GM06990 (cell line): ENCODE measurements at regions not wholly inside any gene's neighbourhood (a gene's known extent, or its start where the extent isn't known, plus 50 kb on each side); places are given as distances from the start of the nearest gene placed in this dataset.

Source experiments
- DNase-seq: peaks from one replicate; pipeline ENCODE4 v3.0.0-alpha.2; 2011; ENCODE audit not compliant: insufficient read length; ENCODE audit errors: extremely low read depth
- H3K27me3 ChIP-seq: replicated peaks from 2 replicates; pipeline ENCODE4 v1.6.0; 2011; ENCODE audit warnings: low read length; ENCODE audit not compliant: control insufficient read depth, insufficient read depth
- H3K36me3 ChIP-seq: 2 replicates; pipeline ENCODE4 v1.5.1; 2011; ENCODE audit warnings: low read length; ENCODE audit not compliant: control insufficient read depth, insufficient read depth
- H3K4me3 ChIP-seq: replicated peaks from 2 replicates; pipeline ENCODE4 v1.5.1; 2011; ENCODE audit warnings: low read depth, mild to moderate bottlenecking, control low read depth, low read length
- CTCF ChIP-seq: IDR thresholded peaks from 2 replicates; pipeline ENCODE4 v1.5.1; 2011; ENCODE audit warnings: low read length, control low read depth, mild to moderate bottlenecking, inconsistent platforms; ENCODE audit not compliant: insufficient read depth, poor library complexity, severe bottlenecking

GRCh38 chr17:53141731-53142130, 681.0 kb upstream of the KIF2B start:
- H3K27me3 ChIP-seq = no peaks in the 10 kb centered on the region
- no peaks in the 10 kb centered on the region for H3K36me3 ChIP-seq
- TF ChIP-seq CTCF = no peak
- DNase-seq = no peak
- H3K4me3 ChIP-seq = no peak overlapping the region

- DNase-seq = no peak
- Histone ChIP-seq H3K4me3 (no peak overlapping the region), H3K27me3 (no peaks in the 10 kb centered on the region), H3K36me3 (no peaks in the 10 kb centered on the region)
- no peak for TF ChIP-seq CTCF
These were observed 681.4 kb upstream of the KIF2B start for GRCh38 chr17:53141280-53141679.

- no peak overlapping the region for H3K4me3 ChIP-seq
- DNase-seq = no peak
- no peaks in the 10 kb centered on the region for H3K36me3 ChIP-seq
- H3K27me3 ChIP-seq = no peaks in the 10 kb centered on the region
- TF ChIP-seq CTCF = no peak
These were observed 684.9 kb upstream of the KIF2B start for GRCh38 chr17:53137869-53138268.

GRCh38 chr17:53135969-53136368, 686.8 kb upstream of the KIF2B start:
- TF ChIP-seq CTCF = no peak
- no peak for DNase-seq
- no peak overlapping the region for H3K4me3 ChIP-seq
- no peaks in the 10 kb centered on the region for H3K36me3 ChIP-seq
- H3K27me3 ChIP-seq = no peaks in the 10 kb centered on the region

- DNase-seq = no peak
- H3K27me3 ChIP-seq = no peaks in the 10 kb centered on the region
- no peak for TF ChIP-seq CTCF
- H3K36me3 ChIP-seq = no peaks in the 10 kb centered on the region
- H3K4me3 ChIP-seq = no peak overlapping the region
These were observed 688.2 kb upstream of the KIF2B start for GRCh38 chr17:53134548-53134947.

GRCh38 chr17:53133876-53134275, 688.9 kb upstream of the KIF2B start:
- Histone ChIP-seq H3K4me3 (no peak overlapping the region), H3K36me3 (no peaks in the 10 kb centered on the region), H3K27me3 (no peaks in the 10 kb centered on the region)
- TF ChIP-seq CTCF = no peak
- no peak for DNase-seq
